Fibroblast of mammary gland (primary cell): ENCODE measurements at regions not wholly inside any gene's neighbourhood (a gene's known extent, or its start where the extent isn't known, plus 50 kb on each side); places are given as distances from the start of the nearest gene placed in this dataset.

ENCODE experiments used
- DNase-seq: peaks from one replicate; pipeline ENCODE4 v3.0.0-alpha.2; 2010; ENCODE audit warnings: low read depth
- H3K4me3 ChIP-seq: 2 replicates; pipeline ENCODE4 v1.5.1; 2011; ENCODE audit warnings: low read depth, mild to moderate bottlenecking, low read length, moderate library complexity; ENCODE audit not compliant: control insufficient read depth
- CTCF ChIP-seq: conservative IDR thresholded peaks from 2 replicates; pipeline ENCODE4 v1.5.1; 2011; ENCODE audit warnings: low read depth, low read length, inconsistent platforms; ENCODE audit not compliant: control insufficient read depth, insufficient read depth

- H3K4me3 ChIP-seq: no peak overlapping the region
- no peak for TF ChIP-seq CTCF
- no peak for DNase-seq
Observed at GRCh38 chr1:30418939-30419720, 304.3 kb downstream of the MATN1 start.

GRCh38 chr1:30418061-30418938, 305.1 kb downstream of the MATN1 start:
- DNase-seq: no peak
- no peak for TF ChIP-seq CTCF

GRCh38 chr1:30417701-30418046, 305.7 kb downstream of the MATN1 start:
- DNase-seq: no peak
- no peak overlapping the region for H3K4me3 ChIP-seq
- no peak for TF ChIP-seq CTCF

More at GRCh38 chr1:30418061-30418938, 305.1 kb downstream of the MATN1 start:
- H3K4me3 ChIP-seq: no peak overlapping the region

- H3K4me3 ChIP-seq: no peak overlapping the region
- DNase-seq: no peak
- no peak for TF ChIP-seq CTCF
Observed at GRCh38 chr1:30417001-30417700, 306.2 kb downstream of the MATN1 start.

- DNase-seq: no peak
- TF ChIP-seq CTCF: no peak
- no peak overlapping the region for H3K4me3 ChIP-seq
Observed at GRCh38 chr1:30416221-30416820, 307.1 kb downstream of the MATN1 start.
